GM23338 (cell line): ENCODE measurements at regions not wholly inside any gene's neighbourhood (a gene's known extent, or its start where the extent isn't known, plus 50 kb on each side); places are given as distances from the start of the nearest gene placed in this dataset.

ENCODE experiments used
- CREB1 ChIP-seq: fragments of 250-450 bp; sonication (Bioruptor Pico); IDR thresholded peaks from 2 replicates; pipeline ENCODE4 v1.5.0; 2020; ENCODE audit warnings: low read depth, mild to moderate bottlenecking, moderate library complexity
- ETS1 ChIP-seq: IDR thresholded peaks from 2 replicates; pipeline ENCODE4 v1.6.1; 2016; ENCODE audit warnings: antibody characterized with exemption
- EZH2 ChIP-seq: fragments of 200-600 bp; sonication (generic); IDR thresholded peaks from one replicate; pipeline ENCODE4 v1.8.0; 2017; ENCODE audit warnings: antibody characterized with exemption, mild to moderate bottlenecking, low read depth; ENCODE audit not compliant: unreplicated experiment
- EZH2phosphoT487 ChIP-seq: fragments of 200-600 bp; sonication (generic); IDR thresholded peaks from one replicate; pipeline ENCODE4 v1.8.1; 2018; ENCODE audit warnings: antibody characterized with exemption; ENCODE audit not compliant: unreplicated experiment
- JUNB ChIP-seq: IDR thresholded peaks from one replicate; pipeline ENCODE4 v1.6.1; 2016; ENCODE audit warnings: antibody characterized with exemption; ENCODE audit not compliant: unreplicated experiment
- NANOG ChIP-seq: IDR thresholded peaks from 2 replicates; pipeline ENCODE4 v1.6.1; 2016; ENCODE audit warnings: antibody characterized with exemption, borderline replicate concordance
- POLR2AphosphoS5 ChIP-seq: IDR thresholded peaks from 2 replicates; pipeline ENCODE4 v1.6.1; 2016; ENCODE audit warnings: antibody characterized with exemption, low read depth
- REST ChIP-seq: IDR thresholded peaks from one replicate; pipeline ENCODE4 v1.6.1; 2018; ENCODE audit warnings: antibody characterized with exemption; ENCODE audit not compliant: unreplicated experiment
- STAT1 ChIP-seq: IDR thresholded peaks from one replicate; pipeline ENCODE4 v1.6.1; 2016; ENCODE audit warnings: antibody characterized with exemption; ENCODE audit not compliant: unreplicated experiment
- ZNF114 ChIP-seq: fragments of 250-450 bp; sonication (Bioruptor Pico); IDR thresholded peaks from 2 replicates; pipeline ENCODE4 v1.5.0; 2020; ENCODE audit warnings: mild to moderate bottlenecking, moderate library complexity
- ZNF331 ChIP-seq: fragments of 250-450 bp; sonication (Bioruptor Pico); IDR thresholded peaks from 2 replicates; pipeline ENCODE4 v1.5.0; 2020; ENCODE audit warnings: low read depth, mild to moderate bottlenecking, moderate library complexity
- TF ChIP-seq, protein P1 (sequence below), 2 experiments: fragments of 200-600 bp in 1 of 2; sonication (generic) in 1 of 2; conservative IDR thresholded peaks; 2 replicates each; pipeline versions ENCODE4 v1.5.1 to v1.6.1; 2016 to 2017; ENCODE audit warnings: antibody characterized with exemption in 2 of 2, low read depth in 2 of 2, mild to moderate bottlenecking in 2 of 2, moderate library complexity in 1 of 2
- TF ChIP-seq, protein P2 (sequence below): fragments of 250-450 bp; sonication (Bioruptor Pico); IDR thresholded peaks from 2 replicates; pipeline ENCODE4 v1.5.0; 2020; ENCODE audit warnings: mild to moderate bottlenecking, moderate library complexity

DNA sequence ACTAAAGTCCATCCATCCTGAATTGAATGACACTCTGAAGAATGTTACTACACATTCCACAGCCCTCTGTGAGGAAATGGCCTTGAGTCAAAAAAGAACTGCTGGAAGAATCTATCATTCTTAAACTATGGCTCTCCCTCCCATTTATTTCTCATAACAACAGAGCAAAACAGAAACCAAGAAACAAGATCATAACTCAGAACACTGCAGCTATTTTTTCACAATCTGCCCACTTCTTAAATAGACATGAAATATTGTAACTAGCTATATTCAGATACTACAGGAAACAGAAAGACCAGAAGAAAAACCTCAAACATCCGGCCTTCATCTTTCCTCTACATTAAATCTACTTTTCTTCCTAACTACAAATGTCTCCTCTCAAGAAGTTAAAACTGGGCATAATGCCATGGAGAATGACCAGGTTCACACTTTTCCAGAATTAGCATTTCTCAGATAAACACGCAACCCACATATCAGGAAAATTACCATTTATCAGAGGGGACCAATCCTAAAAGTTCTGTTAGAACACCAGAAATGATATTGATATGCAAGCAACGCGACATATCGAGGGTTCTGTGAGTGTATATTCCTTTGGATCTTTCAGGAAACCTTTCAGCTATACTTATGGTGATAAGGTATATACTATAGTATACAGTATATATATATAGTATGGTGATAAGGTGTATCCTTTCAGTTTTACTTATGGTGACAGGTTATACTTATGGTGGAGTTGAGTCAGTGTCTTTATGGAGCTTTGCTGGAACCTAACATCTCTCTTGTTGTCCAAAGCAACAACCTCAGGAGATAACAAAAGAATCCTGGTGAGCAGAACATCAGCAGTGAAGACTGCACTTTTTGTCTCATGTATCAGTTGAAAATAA, 60.4 kb upstream of the IRF2 start:
- TF ChIP-seq, protein P1, sequence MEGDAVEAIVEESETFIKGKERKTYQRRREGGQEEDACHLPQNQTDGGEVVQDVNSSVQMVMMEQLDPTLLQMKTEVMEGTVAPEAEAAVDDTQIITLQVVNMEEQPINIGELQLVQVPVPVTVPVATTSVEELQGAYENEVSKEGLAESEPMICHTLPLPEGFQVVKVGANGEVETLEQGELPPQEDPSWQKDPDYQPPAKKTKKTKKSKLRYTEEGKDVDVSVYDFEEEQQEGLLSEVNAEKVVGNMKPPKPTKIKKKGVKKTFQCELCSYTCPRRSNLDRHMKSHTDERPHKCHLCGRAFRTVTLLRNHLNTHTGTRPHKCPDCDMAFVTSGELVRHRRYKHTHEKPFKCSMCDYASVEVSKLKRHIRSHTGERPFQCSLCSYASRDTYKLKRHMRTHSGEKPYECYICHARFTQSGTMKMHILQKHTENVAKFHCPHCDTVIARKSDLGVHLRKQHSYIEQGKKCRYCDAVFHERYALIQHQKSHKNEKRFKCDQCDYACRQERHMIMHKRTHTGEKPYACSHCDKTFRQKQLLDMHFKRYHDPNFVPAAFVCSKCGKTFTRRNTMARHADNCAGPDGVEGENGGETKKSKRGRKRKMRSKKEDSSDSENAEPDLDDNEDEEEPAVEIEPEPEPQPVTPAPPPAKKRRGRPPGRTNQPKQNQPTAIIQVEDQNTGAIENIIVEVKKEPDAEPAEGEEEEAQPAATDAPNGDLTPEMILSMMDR (conservative IDR thresholded peaks at IDR 0.05; ENCODE audit: low read depth in 2 of 2) = no peak
- TF ChIP-seq ZNF114 (no peak), EZH2 (no peak), EZH2phosphoT487 (no peak), CREB1 (no peak), POLR2AphosphoS5 (no peak), REST (no peak), STAT1 (no peak), JUNB (no peak), ZNF331 (no peak), ETS1 (no peak), NANOG (no peak)
- TF ChIP-seq, protein P2, sequence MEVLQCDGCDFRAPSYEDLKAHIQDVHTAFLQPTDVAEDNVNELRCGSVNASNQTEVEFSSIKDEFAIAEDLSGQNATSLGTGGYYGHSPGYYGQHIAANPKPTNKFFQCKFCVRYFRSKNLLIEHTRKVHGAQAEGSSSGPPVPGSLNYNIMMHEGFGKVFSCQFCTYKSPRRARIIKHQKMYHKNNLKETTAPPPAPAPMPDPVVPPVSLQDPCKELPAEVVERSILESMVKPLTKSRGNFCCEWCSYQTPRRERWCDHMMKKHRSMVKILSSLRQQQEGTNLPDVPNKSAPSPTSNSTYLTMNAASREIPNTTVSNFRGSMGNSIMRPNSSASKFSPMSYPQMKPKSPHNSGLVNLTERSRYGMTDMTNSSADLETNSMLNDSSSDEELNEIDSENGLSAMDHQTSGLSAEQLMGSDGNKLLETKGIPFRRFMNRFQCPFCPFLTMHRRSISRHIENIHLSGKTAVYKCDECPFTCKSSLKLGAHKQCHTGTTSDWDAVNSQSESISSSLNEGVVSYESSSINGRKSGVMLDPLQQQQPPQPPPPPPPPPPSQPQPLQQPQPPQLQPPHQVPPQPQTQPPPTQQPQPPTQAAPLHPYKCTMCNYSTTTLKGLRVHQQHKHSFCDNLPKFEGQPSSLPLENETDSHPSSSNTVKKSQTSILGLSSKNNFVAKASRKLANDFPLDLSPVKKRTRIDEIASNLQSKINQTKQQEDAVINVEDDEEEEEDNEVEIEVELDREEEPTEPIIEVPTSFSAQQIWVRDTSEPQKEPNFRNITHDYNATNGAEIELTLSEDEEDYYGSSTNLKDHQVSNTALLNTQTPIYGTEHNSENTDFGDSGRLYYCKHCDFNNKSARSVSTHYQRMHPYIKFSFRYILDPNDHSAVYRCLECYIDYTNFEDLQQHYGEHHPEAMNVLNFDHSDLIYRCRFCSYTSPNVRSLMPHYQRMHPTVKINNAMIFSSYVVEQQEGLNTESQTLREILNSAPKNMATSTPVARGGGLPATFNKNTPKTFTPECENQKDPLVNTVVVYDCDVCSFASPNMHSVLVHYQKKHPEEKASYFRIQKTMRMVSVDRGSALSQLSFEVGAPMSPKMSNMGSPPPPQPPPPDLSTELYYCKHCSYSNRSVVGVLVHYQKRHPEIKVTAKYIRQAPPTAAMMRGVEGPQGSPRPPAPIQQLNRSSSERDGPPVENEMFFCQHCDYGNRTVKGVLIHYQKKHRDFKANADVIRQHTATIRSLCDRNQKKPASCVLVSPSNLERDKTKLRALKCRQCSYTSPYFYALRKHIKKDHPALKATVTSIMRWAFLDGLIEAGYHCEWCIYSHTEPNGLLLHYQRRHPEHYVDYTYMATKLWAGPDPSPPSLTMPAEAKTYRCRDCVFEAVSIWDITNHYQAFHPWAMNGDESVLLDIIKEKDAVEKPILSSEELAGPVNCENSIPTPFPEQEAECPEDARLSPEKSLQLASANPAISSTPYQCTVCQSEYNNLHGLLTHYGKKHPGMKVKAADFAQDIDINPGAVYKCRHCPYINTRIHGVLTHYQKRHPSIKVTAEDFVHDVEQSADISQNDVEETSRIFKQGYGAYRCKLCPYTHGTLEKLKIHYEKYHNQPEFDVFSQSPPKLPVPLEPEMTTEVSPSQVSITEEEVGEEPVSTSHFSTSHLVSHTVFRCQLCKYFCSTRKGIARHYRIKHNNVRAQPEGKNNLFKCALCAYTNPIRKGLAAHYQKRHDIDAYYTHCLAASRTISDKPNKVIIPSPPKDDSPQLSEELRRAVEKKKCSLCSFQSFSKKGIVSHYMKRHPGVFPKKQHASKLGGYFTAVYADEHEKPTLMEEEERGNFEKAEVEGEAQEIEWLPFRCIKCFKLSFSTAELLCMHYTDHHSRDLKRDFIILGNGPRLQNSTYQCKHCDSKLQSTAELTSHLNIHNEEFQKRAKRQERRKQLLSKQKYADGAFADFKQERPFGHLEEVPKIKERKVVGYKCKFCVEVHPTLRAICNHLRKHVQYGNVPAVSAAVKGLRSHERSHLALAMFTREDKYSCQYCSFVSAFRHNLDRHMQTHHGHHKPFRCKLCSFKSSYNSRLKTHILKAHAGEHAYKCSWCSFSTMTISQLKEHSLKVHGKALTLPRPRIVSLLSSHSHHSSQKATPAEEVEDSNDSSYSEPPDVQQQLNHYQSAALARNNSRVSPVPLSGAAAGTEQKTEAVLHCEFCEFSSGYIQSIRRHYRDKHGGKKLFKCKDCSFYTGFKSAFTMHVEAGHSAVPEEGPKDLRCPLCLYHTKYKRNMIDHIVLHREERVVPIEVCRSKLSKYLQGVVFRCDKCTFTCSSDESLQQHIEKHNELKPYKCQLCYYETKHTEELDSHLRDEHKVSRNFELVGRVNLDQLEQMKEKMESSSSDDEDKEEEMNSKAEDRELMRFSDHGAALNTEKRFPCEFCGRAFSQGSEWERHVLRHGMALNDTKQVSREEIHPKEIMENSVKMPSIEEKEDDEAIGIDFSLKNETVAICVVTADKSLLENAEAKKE (CRISPR knock-in tag) = no peak
